ENCODE measurements at regions not wholly inside any gene's neighbourhood (a gene's known extent, or its start where the extent isn't known, plus 50 kb on each side); places are given as distances from the start of the nearest gene placed in this dataset.

DNA sequence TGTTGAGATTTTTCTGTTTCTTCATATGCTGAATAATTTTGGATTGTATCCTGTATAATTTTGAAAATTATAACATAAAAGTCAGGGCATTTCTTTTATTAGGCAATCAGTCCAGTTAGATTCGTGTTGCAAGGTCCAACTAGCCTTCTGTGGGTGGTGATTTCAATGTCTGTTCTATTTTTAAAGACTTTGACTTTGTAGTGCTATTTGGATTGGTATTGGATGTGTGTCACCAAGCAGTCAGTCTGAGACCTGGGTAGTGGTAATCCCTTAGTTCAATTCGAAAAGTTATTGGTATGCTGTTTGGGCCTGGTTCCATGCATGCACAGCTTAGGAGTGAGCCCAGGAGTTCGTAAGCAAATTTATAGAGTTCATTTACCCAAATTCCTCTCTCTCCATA is 82.2 kb downstream of the EPDR1 start:
- TF ChIP-seq, protein P1, sequence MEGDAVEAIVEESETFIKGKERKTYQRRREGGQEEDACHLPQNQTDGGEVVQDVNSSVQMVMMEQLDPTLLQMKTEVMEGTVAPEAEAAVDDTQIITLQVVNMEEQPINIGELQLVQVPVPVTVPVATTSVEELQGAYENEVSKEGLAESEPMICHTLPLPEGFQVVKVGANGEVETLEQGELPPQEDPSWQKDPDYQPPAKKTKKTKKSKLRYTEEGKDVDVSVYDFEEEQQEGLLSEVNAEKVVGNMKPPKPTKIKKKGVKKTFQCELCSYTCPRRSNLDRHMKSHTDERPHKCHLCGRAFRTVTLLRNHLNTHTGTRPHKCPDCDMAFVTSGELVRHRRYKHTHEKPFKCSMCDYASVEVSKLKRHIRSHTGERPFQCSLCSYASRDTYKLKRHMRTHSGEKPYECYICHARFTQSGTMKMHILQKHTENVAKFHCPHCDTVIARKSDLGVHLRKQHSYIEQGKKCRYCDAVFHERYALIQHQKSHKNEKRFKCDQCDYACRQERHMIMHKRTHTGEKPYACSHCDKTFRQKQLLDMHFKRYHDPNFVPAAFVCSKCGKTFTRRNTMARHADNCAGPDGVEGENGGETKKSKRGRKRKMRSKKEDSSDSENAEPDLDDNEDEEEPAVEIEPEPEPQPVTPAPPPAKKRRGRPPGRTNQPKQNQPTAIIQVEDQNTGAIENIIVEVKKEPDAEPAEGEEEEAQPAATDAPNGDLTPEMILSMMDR (IDR thresholded peaks at IDR 0.05; ENCODE audit: insufficient read depth, low read length), result no peak
- TF ChIP-seq, protein P2, sequence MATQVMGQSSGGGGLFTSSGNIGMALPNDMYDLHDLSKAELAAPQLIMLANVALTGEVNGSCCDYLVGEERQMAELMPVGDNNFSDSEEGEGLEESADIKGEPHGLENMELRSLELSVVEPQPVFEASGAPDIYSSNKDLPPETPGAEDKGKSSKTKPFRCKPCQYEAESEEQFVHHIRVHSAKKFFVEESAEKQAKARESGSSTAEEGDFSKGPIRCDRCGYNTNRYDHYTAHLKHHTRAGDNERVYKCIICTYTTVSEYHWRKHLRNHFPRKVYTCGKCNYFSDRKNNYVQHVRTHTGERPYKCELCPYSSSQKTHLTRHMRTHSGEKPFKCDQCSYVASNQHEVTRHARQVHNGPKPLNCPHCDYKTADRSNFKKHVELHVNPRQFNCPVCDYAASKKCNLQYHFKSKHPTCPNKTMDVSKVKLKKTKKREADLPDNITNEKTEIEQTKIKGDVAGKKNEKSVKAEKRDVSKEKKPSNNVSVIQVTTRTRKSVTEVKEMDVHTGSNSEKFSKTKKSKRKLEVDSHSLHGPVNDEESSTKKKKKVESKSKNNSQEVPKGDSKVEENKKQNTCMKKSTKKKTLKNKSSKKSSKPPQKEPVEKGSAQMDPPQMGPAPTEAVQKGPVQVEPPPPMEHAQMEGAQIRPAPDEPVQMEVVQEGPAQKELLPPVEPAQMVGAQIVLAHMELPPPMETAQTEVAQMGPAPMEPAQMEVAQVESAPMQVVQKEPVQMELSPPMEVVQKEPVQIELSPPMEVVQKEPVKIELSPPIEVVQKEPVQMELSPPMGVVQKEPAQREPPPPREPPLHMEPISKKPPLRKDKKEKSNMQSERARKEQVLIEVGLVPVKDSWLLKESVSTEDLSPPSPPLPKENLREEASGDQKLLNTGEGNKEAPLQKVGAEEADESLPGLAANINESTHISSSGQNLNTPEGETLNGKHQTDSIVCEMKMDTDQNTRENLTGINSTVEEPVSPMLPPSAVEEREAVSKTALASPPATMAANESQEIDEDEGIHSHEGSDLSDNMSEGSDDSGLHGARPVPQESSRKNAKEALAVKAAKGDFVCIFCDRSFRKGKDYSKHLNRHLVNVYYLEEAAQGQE (IDR thresholded peaks at IDR 0.05; ENCODE audit: insufficient replicate concordance, low read depth), result no peak
- TF ChIP-seq POLR2AphosphoS5 (IDR thresholded peaks at IDR 0.05; ENCODE audit: low read depth), result no peak
